ENCODE measurements at regions not wholly inside any gene's neighbourhood (a gene's known extent, or its start where the extent isn't known, plus 50 kb on each side); places are given as distances from the start of the nearest gene placed in this dataset.

DNA sequence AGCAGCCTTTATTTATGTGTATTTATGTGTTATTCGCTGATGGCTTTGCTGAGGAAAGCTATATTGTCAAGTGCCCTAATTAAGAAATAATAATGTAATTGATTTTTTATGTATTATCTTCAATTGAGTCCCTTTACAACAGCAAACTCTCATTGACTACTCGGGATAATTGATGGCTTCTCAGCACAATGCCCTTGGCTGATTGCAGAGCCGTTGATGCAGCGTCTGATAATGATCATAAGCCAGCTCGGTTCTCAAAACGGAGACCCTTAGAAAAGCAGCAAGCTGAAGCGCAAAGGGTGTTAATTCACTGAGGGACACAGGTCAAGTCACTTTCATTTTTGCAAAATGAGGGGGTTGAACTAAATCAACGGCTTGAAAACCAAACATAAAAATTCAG is 357.1 kb upstream of the KCNH8 start:
- no peak for DNase-seq
- POLR2A ChIA-PET (ENCODE audit: unreplicated experiment): no interaction called here
- intact Hi-C loops (cut with micrococcal nuclease; ENCODE audit: unreplicated experiment): no loop called here
- H3K27me3 ChIP-seq (ENCODE audit: insufficient read depth, low read depth): no peaks in the 10 kb centered on the region
- H3K79me2 ChIP-seq (ENCODE audit: low read depth): no peaks in the 10 kb centered on the region
- CTCF ChIA-PET: no interaction called here
- H3K27ac ChIP-seq: no peak overlapping the region
- no peak overlapping the region for H3K4me2 ChIP-seq
- no peak for TF ChIP-seq EZH2 (IDR thresholded peaks at IDR 0.05; ENCODE audit: low read depth)
- TF ChIP-seq, protein P1, sequence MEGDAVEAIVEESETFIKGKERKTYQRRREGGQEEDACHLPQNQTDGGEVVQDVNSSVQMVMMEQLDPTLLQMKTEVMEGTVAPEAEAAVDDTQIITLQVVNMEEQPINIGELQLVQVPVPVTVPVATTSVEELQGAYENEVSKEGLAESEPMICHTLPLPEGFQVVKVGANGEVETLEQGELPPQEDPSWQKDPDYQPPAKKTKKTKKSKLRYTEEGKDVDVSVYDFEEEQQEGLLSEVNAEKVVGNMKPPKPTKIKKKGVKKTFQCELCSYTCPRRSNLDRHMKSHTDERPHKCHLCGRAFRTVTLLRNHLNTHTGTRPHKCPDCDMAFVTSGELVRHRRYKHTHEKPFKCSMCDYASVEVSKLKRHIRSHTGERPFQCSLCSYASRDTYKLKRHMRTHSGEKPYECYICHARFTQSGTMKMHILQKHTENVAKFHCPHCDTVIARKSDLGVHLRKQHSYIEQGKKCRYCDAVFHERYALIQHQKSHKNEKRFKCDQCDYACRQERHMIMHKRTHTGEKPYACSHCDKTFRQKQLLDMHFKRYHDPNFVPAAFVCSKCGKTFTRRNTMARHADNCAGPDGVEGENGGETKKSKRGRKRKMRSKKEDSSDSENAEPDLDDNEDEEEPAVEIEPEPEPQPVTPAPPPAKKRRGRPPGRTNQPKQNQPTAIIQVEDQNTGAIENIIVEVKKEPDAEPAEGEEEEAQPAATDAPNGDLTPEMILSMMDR (conservative IDR thresholded peaks at IDR 0.05): no peak
- peak overlapping the region; percentile 74 for H2AFZ ChIP-seq
- no peaks in the 10 kb centered on the region for H3K4me1 ChIP-seq (replicated peaks; ENCODE audit: insufficient read depth)
- H4K20me1 ChIP-seq (ENCODE audit: insufficient read depth): no peaks in the 10 kb centered on the region
- no TSS peak for BruUV-seq (replicated peaks)
- no peaks in the 10 kb centered on the region for H3K36me3 ChIP-seq (ENCODE audit: low read depth)
- H3K9me3 ChIP-seq (ENCODE audit: insufficient read depth, low read depth): no peaks in the 10 kb centered on the region
- peaks cover 3% of the 10 kb centered on the region; the same call in 1 of the 2 replicates for H3F3A ChIP-seq (ENCODE audit: insufficient read depth, low read depth)
- no peaks in the 10 kb centered on the region for H3K9me2 ChIP-seq (ENCODE audit: insufficient read depth)
- no peak overlapping the region for H3K4me3 ChIP-seq

DNA sequence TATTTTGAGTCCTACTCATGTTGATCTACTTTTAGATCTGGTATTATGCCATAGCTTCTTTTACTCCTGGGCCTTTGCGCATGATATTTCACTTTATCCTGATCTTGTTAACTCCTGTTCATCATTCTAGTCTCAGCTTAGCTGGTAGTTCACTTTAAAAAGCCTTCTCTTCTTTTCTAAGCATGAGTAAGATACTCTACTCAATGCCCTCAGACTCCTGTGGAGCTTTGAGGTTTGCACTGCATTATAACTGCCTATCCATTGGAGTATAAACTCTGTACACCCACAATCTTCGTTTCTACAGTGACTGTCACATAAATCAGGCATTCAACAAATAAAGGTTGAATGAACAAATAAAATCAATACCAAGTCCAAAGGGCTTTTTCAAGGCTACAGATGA is 357.9 kb upstream of the KCNH8 start:
- BruUV-seq (replicated peaks): no TSS peak
- Histone ChIP-seq H3K36me3 (ENCODE audit: low read depth) (no peaks in the 10 kb centered on the region), H3F3A (ENCODE audit: insufficient read depth, low read depth) (peaks cover 3% of the 10 kb centered on the region; the same call in 1 of the 2 replicates), H4K20me1 (ENCODE audit: insufficient read depth) (no peaks in the 10 kb centered on the region), H3K9me3 (ENCODE audit: insufficient read depth, low read depth) (no peaks in the 10 kb centered on the region), H3K4me3 (no peak overlapping the region), H3K27me3 (ENCODE audit: insufficient read depth, low read depth) (no peaks in the 10 kb centered on the region), H3K4me1 (replicated peaks; ENCODE audit: insufficient read depth) (no peaks in the 10 kb centered on the region), H3K4me2 (no peak overlapping the region), H3K79me2 (ENCODE audit: low read depth) (no peaks in the 10 kb centered on the region), H3K9me2 (ENCODE audit: insufficient read depth) (no peaks in the 10 kb centered on the region), H3K27ac (no peak overlapping the region), H2AFZ (no peak overlapping the region; the same call in 1 of the 2 replicates)
- TF ChIP-seq EZH2 (IDR thresholded peaks at IDR 0.05; ENCODE audit: low read depth): no peak
- TF ChIP-seq, protein P1 (conservative IDR thresholded peaks at IDR 0.05): no peak
- intact Hi-C loops (cut with micrococcal nuclease; ENCODE audit: unreplicated experiment): no loop called here
- ChIA-PET CTCF (no interaction called here), POLR2A (ENCODE audit: unreplicated experiment) (no interaction called here)
- no peak for DNase-seq

DNA sequence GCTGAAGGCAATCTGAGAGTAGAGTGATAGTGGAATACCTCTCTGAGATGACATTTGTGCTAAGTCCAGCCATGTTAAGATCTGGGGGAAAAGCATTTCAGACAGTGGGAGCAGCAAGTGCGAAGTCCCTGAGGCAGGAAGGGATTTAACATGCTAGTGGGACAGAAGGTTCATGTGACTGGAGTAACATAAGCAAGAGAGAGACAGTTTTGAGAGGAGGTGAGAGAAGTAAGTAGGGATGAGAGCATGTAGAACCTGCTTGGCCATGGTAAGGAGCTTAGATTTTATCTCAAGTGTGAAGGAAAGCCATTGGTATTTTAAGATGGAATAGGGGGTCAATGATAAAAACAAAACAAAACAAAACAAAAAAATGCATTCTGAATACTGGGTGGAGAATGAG is 358.6 kb upstream of the KCNH8 start:
- DNase-seq: no peak
- H3K9me3 ChIP-seq (ENCODE audit: insufficient read depth, low read depth): no peaks in the 10 kb centered on the region
- H3K36me3 ChIP-seq (ENCODE audit: low read depth): no peaks in the 10 kb centered on the region
- TF ChIP-seq EZH2 (IDR thresholded peaks at IDR 0.05; ENCODE audit: low read depth): no peak
- TF ChIP-seq, protein P1 (conservative IDR thresholded peaks at IDR 0.05): no peak
- H3K27me3 ChIP-seq (ENCODE audit: insufficient read depth, low read depth): no peaks in the 10 kb centered on the region
- ChIA-PET CTCF (no interaction called here), POLR2A (ENCODE audit: unreplicated experiment) (no interaction called here)
- H3K79me2 ChIP-seq (ENCODE audit: low read depth): no peaks in the 10 kb centered on the region
- intact Hi-C loops (cut with micrococcal nuclease; ENCODE audit: unreplicated experiment): no loop called here
- no TSS peak for BruUV-seq (replicated peaks)
- H3K4me2 ChIP-seq: no peak overlapping the region
- H4K20me1 ChIP-seq (ENCODE audit: insufficient read depth): no peaks in the 10 kb centered on the region
- H3K4me1 ChIP-seq (replicated peaks; ENCODE audit: insufficient read depth): no peaks in the 10 kb centered on the region
- no peaks in the 10 kb centered on the region for H3K9me2 ChIP-seq (ENCODE audit: insufficient read depth)
- H3K27ac ChIP-seq: no peak overlapping the region
- H3F3A ChIP-seq (ENCODE audit: insufficient read depth, low read depth): peaks cover 3% of the 10 kb centered on the region; the same call in 1 of the 2 replicates
- no peak overlapping the region for H2AFZ ChIP-seq
- no peak overlapping the region for H3K4me3 ChIP-seq
